RWPE1 (cell line): ENCODE measurements at regions not wholly inside any gene's neighbourhood (a gene's known extent, or its start where the extent isn't known, plus 50 kb on each side); places are given as distances from the start of the nearest gene placed in this dataset.

Experiments used
- CTCF ChIA-PET: fragments of 350-600 bp; sonication (Branson Sonifier 250); formaldehyde crosslinking; extraction: SDS; loops from one replicate; lab custom pipeline; 2021; lab: Yijun Ruan, JAX
- POLR2A ChIA-PET: fragments of 400-600 bp; formaldehyde crosslinking; extraction: SDS; loops from one replicate; lab custom pipeline; 2020; ENCODE audit warnings: antibody characterized with exemption; ENCODE audit not compliant: low non-redundant PET; lab: Yijun Ruan, JAX
- DNase-seq: peaks from one replicate; pipeline ENCODE4 v3.0.0; 2012; ENCODE audit warnings: low spot score
- H3K27ac ChIP-seq: fragments of 450-650 bp; 2 replicates; pipeline ENCODE4 v1.5.1; 2017
- CTCF ChIP-seq: fragments of 450-650 bp; conservative IDR thresholded peaks from 2 replicates; pipeline ENCODE4 v1.5.1; 2017; ENCODE audit warnings: low read depth, mild to moderate bottlenecking

GRCh38 chr5:38753776-38754175, 92.0 kb upstream of the OSMR start:
- DNase-seq: no peak
- ChIA-PET CTCF (no interaction called here), POLR2A (no interaction called here)
- H3K27ac ChIP-seq: no peak overlapping the region
- no peak for TF ChIP-seq CTCF

- ChIA-PET CTCF (interaction anchor here (0.6 kb wide), 1 partner anchor 549 kb away, joined by 3 read pairs; no protein-coding TSS in a partner anchor), POLR2A (no interaction called here)
- TF ChIP-seq CTCF: no peak
- H3K27ac ChIP-seq: no peak overlapping the region
- DNase-seq: no peak
These were observed 90.6 kb upstream of the OSMR start for GRCh38 chr5:38755181-38755580.

- H3K27ac ChIP-seq: no peak overlapping the region
- no peak for DNase-seq
- ChIA-PET POLR2A (no interaction called here), CTCF (no interaction called here)
- no peak for TF ChIP-seq CTCF
These were observed 89.7 kb upstream of the OSMR start for GRCh38 chr5:38756068-38756467.

GRCh38 chr5:38757451-38758245, 88.2 kb upstream of the OSMR start:
- ChIA-PET CTCF (no interaction called here), POLR2A (no interaction called here)
- TF ChIP-seq CTCF: no peak
- H3K27ac ChIP-seq: no peak overlapping the region
- DNase-seq: no peak

- DNase-seq: no peak
- ChIA-PET POLR2A (no interaction called here), CTCF (no interaction called here)
- no peak overlapping the region for H3K27ac ChIP-seq
- TF ChIP-seq CTCF: no peak
These were observed 86.8 kb upstream of the OSMR start for GRCh38 chr5:38758774-38759600.

- no peak for TF ChIP-seq CTCF
- CTCF ChIA-PET: interaction anchor here (0.6 kb wide), 1 partner anchor 113 kb away, joined by 3 read pairs; no protein-coding TSS in a partner anchor
- POLR2A ChIA-PET: no interaction called here
These were observed 80.8 kb upstream of the OSMR start for GRCh38 chr5:38764937-38765391.

More at GRCh38 chr5:38764937-38765391, 80.8 kb upstream of the OSMR start:
- H3K27ac ChIP-seq: no peak overlapping the region
- no peak for DNase-seq
